GM13976 (cell line): ENCODE measurements at regions not wholly inside any gene's neighbourhood (a gene's known extent, or its start where the extent isn't known, plus 50 kb on each side); places are given as distances from the start of the nearest gene placed in this dataset.

Experiments used
- DNase-seq: peaks from one replicate; pipeline ENCODE4 v3.0.0; 2012; ENCODE audit warnings: low spot score
- CTCF ChIP-seq: IDR thresholded peaks from 2 replicates; pipeline ENCODE4 v1.5.1; 2012; ENCODE audit warnings: borderline replicate concordance, mild to moderate bottlenecking; ENCODE audit not compliant: insufficient read depth; ENCODE audit errors: extremely low read depth, missing control alignments, control extremely low read depth
- in situ Hi-C: fragments of 300-500 bp; cut with MboI; formaldehyde crosslinking; loops from one replicate; pipeline ENCODE4 v1.12.0; 2022; ENCODE audit warnings: low sequenced_read_pairs, mixed read lengths, inconsistent platforms; ENCODE audit not compliant: unreplicated experiment

DNA sequence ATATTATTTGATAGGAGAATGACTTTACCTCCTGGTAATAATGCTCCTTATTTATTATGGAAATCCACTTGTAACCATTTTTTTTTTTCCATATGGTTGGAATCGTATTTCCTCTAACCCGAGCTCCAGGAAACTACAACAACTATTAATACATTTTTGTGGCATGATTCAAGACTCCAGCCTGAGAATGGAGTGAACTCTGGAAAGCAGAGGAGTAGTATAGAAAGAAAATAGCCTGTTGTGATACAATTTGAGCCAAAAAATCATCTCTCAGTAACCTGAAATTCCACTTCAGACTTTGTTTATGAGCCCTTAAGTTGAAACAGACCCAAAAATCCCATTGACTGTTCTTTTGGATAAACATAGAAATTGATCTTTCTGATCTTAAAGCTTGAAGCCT, 921.1 kb downstream of the SOCS6 start:
- no peak for DNase-seq
- TF ChIP-seq CTCF = no peak
- in situ Hi-C loops = no loop called here

DNA sequence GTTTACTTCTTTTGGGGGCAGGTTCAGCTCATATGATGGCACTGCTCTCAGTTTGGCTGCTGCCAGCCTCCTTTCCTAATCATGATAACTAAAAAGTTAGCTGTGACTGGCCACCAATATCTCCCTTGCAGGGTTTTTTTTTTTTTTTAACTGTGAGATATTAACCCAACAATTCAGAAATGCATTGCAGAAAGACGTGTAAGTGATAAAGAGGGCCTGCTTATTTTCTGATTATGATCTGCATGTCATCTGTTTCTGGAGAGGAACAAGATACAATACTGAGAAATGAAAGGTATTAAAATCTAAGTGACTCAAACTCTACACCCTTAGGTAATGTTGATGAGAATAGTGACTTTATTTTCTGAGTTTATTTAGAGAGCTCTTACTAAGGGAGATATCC, 905.6 kb downstream of the SOCS6 start:
- DNase-seq = no peak
- in situ Hi-C loops = no loop called here
- no peak for TF ChIP-seq CTCF

GRCh38 chr18:71189581-71189980, 900.7 kb downstream of the SOCS6 start:
- TF ChIP-seq CTCF = no peak
- DNase-seq = no peak
- in situ Hi-C loops = no loop called here

- in situ Hi-C loops = no loop called here
- no peak for DNase-seq
- no peak for TF ChIP-seq CTCF
Measured at GRCh38 chr18:71168557-71169145, 879.8 kb downstream of the SOCS6 start.

DNA sequence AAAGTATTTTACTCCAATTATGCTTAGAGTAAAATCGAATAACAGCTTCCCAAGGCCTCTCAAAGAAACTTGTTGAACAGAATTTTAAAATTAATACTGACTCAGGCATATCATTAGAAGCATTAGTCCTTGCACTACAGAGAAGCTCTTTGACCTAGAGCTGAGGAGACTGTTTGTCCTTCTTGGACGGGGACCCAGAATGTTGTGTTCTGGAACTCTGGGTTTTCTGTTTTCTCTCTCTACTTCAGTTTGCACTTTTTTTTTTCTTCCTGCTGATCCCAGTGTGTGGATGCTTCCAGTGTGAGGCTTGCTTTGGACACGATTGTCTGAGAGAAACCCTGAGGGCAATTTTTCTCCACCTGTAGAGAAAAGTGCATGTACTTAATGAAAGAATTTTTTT, 847.6 kb downstream of the SOCS6 start:
- TF ChIP-seq CTCF = no peak
- in situ Hi-C loops = no loop called here
- no peak for DNase-seq

GRCh38 chr18:71134122-71134521, 845.3 kb downstream of the SOCS6 start:
- TF ChIP-seq CTCF = no peak
- DNase-seq = no peak
- in situ Hi-C loops = no loop called here

GRCh38 chr18:71131918-71132317, 843.1 kb downstream of the SOCS6 start:
- in situ Hi-C loops = no loop called here
- no peak for DNase-seq
- no peak for TF ChIP-seq CTCF
